Activated CD4-positive, CD25-positive, alpha-beta regulatory T cell treated with anti-CD3 and anti-CD28 coated beads, Interleukin-2, amount 50 U/mL, for 16 hours (primary cell): ENCODE measurements at regions not wholly inside any gene's neighbourhood (a gene's known extent, or its start where the extent isn't known, plus 50 kb on each side); places are given as distances from the start of the nearest gene placed in this dataset.

ENCODE experiments used
- DNase-seq: peaks from one replicate; pipeline ENCODE4 v3.0.0-alpha.2; 2020; ENCODE audit warnings: low read depth, low spot score

GRCh38 chr6:155623450-155624178, 168.0 kb upstream of the NOX3 start:
- DNase-seq = no peak

GRCh38 chr6:155614606-155615005, 159.0 kb upstream of the NOX3 start:
- DNase-seq = no peak

- DNase-seq = no peak
Observed at GRCh38 chr6:155611742-155612141, 156.1 kb upstream of the NOX3 start.

- no peak for DNase-seq
Observed at GRCh38 chr6:155604991-155605390, 149.4 kb upstream of the NOX3 start.

- DNase-seq = no peak
Observed at GRCh38 chr6:155599561-155599960, 143.9 kb upstream of the NOX3 start.

- DNase-seq = no peak
Observed at GRCh38 chr6:155599160-155599559, 143.5 kb upstream of the NOX3 start.

GRCh38 chr6:155595284-155595683, 139.6 kb upstream of the NOX3 start:
- DNase-seq = no peak

GRCh38 chr6:155591741-155592140, 136.1 kb upstream of the NOX3 start:
- DNase-seq = no peak

- no peak for DNase-seq
Observed at GRCh38 chr6:155589190-155589589, 133.6 kb upstream of the NOX3 start.

- DNase-seq = no peak
Observed at GRCh38 chr6:155587817-155588216, 132.2 kb upstream of the NOX3 start.

GRCh38 chr6:155586090-155586489, 130.5 kb upstream of the NOX3 start:
- DNase-seq = no peak

- DNase-seq = no peak
Observed at GRCh38 chr6:155584006-155584405, 128.4 kb upstream of the NOX3 start.

- DNase-seq = no peak
Observed at GRCh38 chr6:155582016-155582991, 126.7 kb upstream of the NOX3 start.

- no peak for DNase-seq
Observed at GRCh38 chr6:155580904-155581303, 125.3 kb upstream of the NOX3 start.

- no peak for DNase-seq
Observed at GRCh38 chr6:155578251-155578650, 122.6 kb upstream of the NOX3 start.

- DNase-seq = no peak
Observed at GRCh38 chr6:155561966-155562364, 106.3 kb upstream of the NOX3 start.

GRCh38 chr6:155561257-155561965, 105.8 kb upstream of the NOX3 start:
- DNase-seq = no peak

- no peak for DNase-seq
Observed at GRCh38 chr6:155549928-155550327, 94.3 kb upstream of the NOX3 start.

- no peak for DNase-seq
Observed at GRCh38 chr6:155549028-155549798, 93.6 kb upstream of the NOX3 start.

- no peak for DNase-seq
Observed at GRCh38 chr6:155548576-155548975, 92.9 kb upstream of the NOX3 start.

- DNase-seq = no peak
Observed at GRCh38 chr6:155544677-155545076, 89.0 kb upstream of the NOX3 start.
